Esophagus (tissue), 2 donors: ENCODE measurements at regions not wholly inside any gene's neighbourhood (a gene's known extent, or its start where the extent isn't known, plus 50 kb on each side); places are given as distances from the start of the nearest gene placed in this dataset.

ENCODE experiments used
- H3K27ac ChIP-seq, 2 donors: one replicate each; pipeline ENCODE4 v1.5.1; 2013; ENCODE audit warnings: low read depth in 2 of 2, mild to moderate bottlenecking in 2 of 2, inconsistent platforms in 1 of 2, low read length in 1 of 2, moderate library complexity in 1 of 2
- H3K27me3 ChIP-seq, 2 donors: one replicate each; pipeline ENCODE4 v1.6.1; 2013; ENCODE audit warnings: low read length in 2 of 2, control low read depth in 1 of 2, mild to moderate bottlenecking in 1 of 2; ENCODE audit not compliant: insufficient read depth in 2 of 2, control insufficient read depth in 1 of 2
- H3K36me3 ChIP-seq, 2 donors: one replicate each; pipeline ENCODE4 v1.6.1; 2013; ENCODE audit warnings: low read length in 1 of 2; ENCODE audit not compliant: control insufficient read depth in 2 of 2, insufficient read depth in 2 of 2
- H3K4me1 ChIP-seq, 2 donors: one replicate each; pipeline ENCODE4 v1.6.1; 2013; ENCODE audit warnings: low read length in 1 of 2; ENCODE audit not compliant: control insufficient read depth in 2 of 2, insufficient read depth in 2 of 2
- H3K4me3 ChIP-seq, 2 donors: one replicate each; pipeline ENCODE4 v1.5.1; 2013; ENCODE audit warnings: low read length in 2 of 2, mild to moderate bottlenecking in 2 of 2, low read depth in 1 of 2, moderate library complexity in 1 of 2
- H3K9me3 ChIP-seq, 2 donors: one replicate each; pipeline ENCODE4 v1.6.1; 2013; ENCODE audit warnings: mild to moderate bottlenecking in 2 of 2, low read depth in 1 of 2, low read length in 1 of 2, moderate library complexity in 1 of 2; ENCODE audit not compliant: control insufficient read depth in 2 of 2, insufficient read depth in 1 of 2
- WGBS, 2 donors: extraction: QIAGEN DNeasy Blood & Tissue Kit; methylation state at CpG; one replicate each; pipeline ENCODE4 v1.1.7; 2013; 5-methylcytosine and 5-hydroxymethylcytosine counted together
- donor health status: healthy with polysubstance abuse.
- donor health status: Bipolar disorder and iron deficiency.

DNA sequence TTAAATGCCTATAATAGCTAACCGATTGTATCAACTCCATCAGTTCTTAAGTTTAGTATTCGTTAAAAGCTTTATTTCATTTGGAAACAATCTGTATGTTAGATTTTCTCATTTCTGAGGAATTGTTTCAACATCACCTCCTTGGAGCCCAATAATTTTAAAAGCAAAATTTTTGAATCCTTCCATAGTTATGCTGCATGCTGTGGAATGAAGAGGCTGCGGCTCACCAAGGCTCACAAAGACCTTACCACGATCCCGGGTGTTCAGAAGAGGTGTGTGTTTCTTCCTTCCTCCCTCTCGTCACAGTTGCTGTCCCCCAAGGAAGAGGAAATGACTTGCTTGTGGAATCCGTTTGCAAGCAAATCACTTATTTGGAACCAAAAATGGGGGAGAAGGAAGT lies 143.8 kb downstream of the FGF1 start:
- no peaks in the 10 kb centered on the region for H3K9me3 ChIP-seq
- no peaks in the 10 kb centered on the region for H3K27me3 ChIP-seq
- H3K27ac ChIP-seq = peak overlapping the region; percentile 15 to 30
- H3K4me1 ChIP-seq = no peaks in the 10 kb centered on the region
- WGBS, 2 donors = 72 to 79% methylated on average over 7 of the region's 7 CpGs
- no peak overlapping the region for H3K4me3 ChIP-seq
- H3K36me3 ChIP-seq = no peaks in the 10 kb centered on the region

DNA sequence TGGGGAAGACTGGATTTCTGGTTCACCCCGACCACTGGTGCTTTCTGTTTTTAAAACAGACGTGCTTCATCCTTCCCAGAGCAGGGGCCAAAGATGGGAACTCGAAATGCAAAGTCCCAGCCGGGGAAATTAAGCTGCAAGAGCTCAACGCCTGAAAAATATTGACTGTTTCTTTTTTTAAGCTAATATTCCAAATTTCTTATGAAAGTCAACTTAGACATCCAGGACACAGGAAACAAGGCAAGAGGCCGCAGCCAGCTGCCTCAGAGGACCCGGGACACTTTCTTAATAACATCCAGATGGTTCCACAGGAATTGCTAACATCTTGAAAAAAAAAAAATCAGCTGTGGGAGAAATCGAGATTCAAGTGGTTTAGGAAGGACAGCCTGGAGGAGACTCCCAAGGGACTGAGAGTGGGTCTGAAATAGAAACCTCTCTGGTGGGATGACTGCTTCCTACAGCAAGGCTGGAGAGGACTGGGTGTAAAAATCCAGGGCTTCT lies 144.9 kb downstream of the FGF1 start:
- H3K36me3 ChIP-seq = no peaks in the 10 kb centered on the region
- H3K9me3 ChIP-seq = no peaks in the 10 kb centered on the region
- H3K4me1 ChIP-seq = no peaks in the 10 kb centered on the region
- no peaks in the 10 kb centered on the region for H3K27me3 ChIP-seq
- H3K27ac ChIP-seq = peak overlapping the region; percentile 2 to 33
- 64 to 69% methylated on average over 8 of the region's 8 CpGs for WGBS, 2 donors
- no peak overlapping the region for H3K4me3 ChIP-seq

DNA sequence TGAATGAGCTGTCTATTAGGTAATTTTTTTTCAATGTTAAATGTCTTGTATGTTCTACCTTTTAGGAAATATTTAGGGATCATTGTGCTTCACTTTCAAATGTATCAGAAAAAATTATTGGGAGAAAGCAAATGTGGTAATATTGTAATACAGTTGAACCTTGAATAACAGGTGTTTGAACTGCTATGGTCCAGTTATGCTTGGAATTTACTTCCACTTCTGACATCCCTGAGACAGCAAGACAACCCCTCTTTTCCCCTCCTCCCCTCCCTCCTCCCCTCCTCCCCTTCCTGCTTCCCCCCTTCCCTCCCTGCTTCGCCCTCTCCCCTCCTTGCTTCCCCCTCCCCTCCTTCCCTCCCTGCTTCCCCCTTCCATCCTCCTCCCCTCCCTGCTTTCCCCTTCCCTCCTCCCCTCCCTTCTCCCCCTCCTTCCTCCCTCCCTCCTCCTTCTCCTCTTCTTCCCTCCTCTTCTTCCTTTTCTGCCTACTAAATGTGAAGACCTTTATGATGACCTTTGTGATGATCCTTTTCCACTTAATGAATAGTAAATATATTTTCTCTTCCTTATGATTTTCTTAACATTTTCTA lies 146.6 kb downstream of the FGF1 start:
- 71% methylated on average over 1 of the region's 1 CpG; no CpG with 5 or more reads in 1 of the 2 donors for WGBS, 2 donors
- Histone ChIP-seq H3K4me3 (no peak overlapping the region), H3K27me3 (no peaks in the 10 kb centered on the region), H3K4me1 (no peaks in the 10 kb centered on the region), H3K27ac (no peak overlapping the region), H3K9me3 (no peaks in the 10 kb centered on the region), H3K36me3 (no peaks in the 10 kb centered on the region)

DNA sequence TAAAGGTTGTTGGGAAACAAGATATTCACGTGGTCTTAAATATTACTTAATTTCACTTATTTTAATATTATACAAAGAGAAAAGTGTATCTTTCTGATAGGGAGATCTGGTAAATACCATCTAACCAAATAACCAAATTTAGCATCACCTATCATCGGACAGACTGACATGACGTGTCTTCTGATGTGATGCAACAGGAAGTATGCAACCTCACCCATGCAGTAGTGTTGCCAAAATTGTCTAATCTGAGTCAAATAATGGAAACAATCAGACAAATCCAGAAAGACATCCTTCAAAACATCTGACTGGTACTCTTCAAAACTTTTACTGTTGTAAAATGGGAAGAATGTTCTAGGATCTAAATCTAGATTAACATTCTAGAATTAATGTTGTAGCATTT lies 148.0 kb downstream of the FGF1 start:
- WGBS, 2 donors = 58 to 70% methylated on average over 3 of the region's 3 CpGs
- Histone ChIP-seq H3K27me3 (no peaks in the 10 kb centered on the region), H3K27ac (no peak overlapping the region), H3K36me3 (no peaks in the 10 kb centered on the region), H3K9me3 (no peaks in the 10 kb centered on the region), H3K4me1 (no peaks in the 10 kb centered on the region), H3K4me3 (no peak overlapping the region)

DNA sequence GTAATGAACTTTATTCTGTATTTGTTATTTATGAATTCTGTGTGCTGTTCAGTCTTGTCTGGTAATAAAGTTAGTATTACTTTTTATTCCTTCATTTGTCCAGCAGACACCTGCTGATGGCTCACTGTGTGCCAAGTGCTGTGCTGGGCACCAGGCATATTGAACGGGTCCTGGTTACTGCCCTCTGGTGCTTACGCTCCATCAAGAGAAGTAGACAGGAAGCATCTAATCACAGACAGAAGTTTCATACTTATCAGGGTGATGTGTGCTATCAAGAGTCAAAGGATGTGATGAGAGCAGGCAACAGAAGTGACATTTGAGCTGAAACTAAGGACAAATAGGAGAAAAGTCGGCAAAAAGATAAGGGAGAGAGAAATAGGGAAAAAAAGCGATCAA lies 153.1 kb downstream of the FGF1 start:
- peaks cover 2% of the 10 kb centered on the region in 2 donors for H3K4me1 ChIP-seq
- WGBS, 2 donors = 82 to 93% methylated on average over 4 of the region's 4 CpGs
- no peak overlapping the region for H3K27ac ChIP-seq
- no peaks in the 10 kb centered on the region for H3K36me3 ChIP-seq
- no peaks in the 10 kb centered on the region for H3K27me3 ChIP-seq
- H3K4me3 ChIP-seq = no peak overlapping the region
- no peaks in the 10 kb centered on the region for H3K9me3 ChIP-seq

DNA sequence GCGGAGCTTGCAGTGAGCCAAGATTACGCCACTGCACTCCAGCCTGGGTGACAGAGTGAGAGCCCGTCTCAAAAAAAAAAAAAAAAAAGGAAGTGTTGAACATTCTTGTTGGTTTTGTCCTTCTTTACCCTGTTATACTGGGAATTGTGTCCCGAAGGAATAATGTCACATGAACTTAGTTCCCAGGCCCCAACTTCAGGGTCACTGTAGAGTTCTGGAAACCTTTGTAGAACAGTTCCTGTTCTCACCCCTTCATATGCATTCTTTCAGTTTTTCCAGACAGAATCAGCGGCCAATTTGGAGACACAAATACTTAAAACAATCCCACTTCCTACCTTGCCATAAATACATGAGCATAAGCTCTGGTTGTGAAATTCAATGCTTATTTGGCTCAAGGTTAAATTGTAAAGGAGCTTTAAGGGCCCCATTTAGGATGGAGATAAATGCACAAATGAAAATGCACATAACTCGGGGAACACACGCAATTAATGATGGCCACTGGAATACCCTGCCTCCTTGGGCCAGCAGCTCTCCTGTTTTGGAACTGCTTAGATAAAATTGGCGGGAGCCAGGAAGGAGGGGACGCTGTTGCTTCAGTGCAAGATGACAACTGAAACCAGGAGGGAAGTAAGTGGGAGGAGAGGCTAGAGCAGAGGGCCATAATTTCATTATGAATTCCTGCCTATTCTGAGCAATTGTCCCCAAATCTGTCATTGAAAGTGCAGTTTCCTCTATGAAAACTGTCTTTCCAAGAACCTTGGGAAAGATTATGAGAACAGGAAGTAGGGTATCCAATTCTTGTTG lies 153.7 kb downstream of the FGF1 start:
- Histone ChIP-seq H3K4me3 (no peak overlapping the region), H3K27ac (no peak overlapping the region), H3K27me3 (no peaks in the 10 kb centered on the region), H3K4me1 (peaks cover 2% of the 10 kb centered on the region in 2 donors), H3K9me3 (no peaks in the 10 kb centered on the region), H3K36me3 (no peaks in the 10 kb centered on the region)
- WGBS, 2 donors = 82 to 85% methylated on average over 9 of the region's 9 CpGs

DNA sequence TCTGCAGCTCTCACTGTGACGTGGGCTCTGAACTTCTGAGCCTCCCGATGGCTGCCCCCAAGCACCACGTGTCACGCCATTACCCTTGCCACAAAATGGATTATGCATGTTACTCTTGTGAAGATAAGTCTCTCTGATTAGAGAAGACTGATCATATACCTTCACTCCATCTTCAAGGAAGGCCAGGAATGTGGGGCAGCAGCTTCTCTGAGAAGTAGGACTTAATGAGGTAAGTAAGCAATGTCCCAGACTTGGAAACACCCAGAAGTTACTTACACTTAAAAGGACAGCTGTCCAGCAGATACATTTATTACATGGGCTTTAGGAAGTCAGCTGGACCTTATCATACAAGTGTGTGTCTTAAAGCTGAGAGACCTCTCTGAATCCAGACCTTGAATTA lies 155.0 kb downstream of the FGF1 start:
- WGBS, 2 donors = 91% methylated on average over 4 of the region's 4 CpGs
- no peak overlapping the region for H3K4me3 ChIP-seq
- no peak overlapping the region for H3K27ac ChIP-seq

DNA sequence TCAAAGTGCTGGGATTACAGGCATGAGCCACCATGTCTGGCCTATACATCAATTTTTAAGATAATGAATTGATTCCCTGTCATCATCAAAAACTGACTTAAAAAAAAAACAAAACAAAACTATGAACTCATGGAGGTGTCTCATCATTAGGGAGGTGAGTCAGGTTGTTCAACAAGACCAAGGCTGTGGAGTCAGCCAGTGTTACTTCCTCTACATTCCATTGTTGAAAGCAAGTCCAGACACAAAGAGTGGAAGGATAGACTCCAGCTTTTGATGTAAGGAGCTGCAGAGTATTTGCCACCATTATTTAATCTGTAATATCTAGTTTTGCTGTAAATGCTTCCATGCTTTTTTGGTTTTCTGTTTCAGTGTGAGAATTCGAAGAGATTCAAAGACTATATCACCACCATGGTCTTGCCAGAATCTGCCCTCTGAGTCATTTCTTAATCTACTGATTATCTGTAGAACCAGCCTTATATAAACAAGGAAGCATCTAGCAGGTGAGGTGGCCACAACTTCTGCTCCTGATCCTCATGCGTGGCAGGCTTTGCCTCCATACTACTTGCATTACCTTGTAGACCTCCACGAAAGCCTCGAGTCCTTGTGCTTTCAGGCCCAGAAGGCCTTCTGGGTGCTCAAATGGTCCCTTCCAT lies 156.1 kb downstream of the FGF1 start:
- Histone ChIP-seq H3K27me3 (no peaks in the 10 kb centered on the region), H3K4me3 (no peak overlapping the region), H3K27ac (peak overlapping the region; percentile 49 to 53), H3K9me3 (no peaks in the 10 kb centered on the region), H3K36me3 (no peaks in the 10 kb centered on the region), H3K4me1 (peaks cover 2% of the 10 kb centered on the region in 2 donors)
- 73 to 77% methylated on average over 4 of the region's 4 CpGs for WGBS, 2 donors

More for the DNA sequence above, 155.0 kb downstream of the FGF1 start:
- Histone ChIP-seq H3K4me1 (peaks cover 2% of the 10 kb centered on the region in 2 donors), H3K36me3 (no peaks in the 10 kb centered on the region), H3K27me3 (no peaks in the 10 kb centered on the region), H3K9me3 (no peaks in the 10 kb centered on the region)

DNA sequence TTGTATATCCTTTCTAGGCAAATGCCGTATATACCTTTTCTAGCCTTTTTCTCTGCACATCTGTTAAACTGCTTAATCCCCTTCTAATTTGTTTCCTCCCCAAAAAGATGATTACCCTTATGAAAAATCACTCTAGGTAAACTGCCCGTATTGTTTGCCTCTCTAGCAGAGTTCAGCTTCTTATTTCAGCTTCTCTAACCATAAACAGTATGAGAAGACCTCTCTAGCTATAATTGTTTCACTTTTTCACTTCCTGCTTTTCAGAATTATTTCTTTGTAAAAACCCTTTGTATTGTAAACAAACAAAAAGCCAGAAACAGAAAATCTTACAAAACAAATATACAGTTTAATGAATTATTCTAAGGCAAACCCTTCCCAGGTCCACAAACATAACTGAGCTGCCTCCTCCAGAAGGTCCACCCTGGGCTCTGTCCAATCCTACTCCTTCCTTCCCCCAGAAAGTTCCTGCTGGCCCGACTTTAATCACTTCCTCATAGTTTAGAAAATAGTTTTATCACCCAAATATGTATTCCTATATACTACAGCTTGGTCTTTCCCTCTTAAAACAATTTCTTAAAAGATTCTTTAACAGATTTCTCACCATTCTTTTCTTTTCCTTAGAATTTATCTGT lies 158.1 kb downstream of the FGF1 start:
- Histone ChIP-seq H3K27ac (no peak overlapping the region), H3K4me1 (peaks cover 2% of the 10 kb centered on the region in 2 donors), H3K4me3 (no peak overlapping the region), H3K9me3 (no peaks in the 10 kb centered on the region), H3K36me3 (no peaks in the 10 kb centered on the region), H3K27me3 (no peaks in the 10 kb centered on the region)
- 56 to 68% methylated on average over 3 of the region's 3 CpGs for WGBS, 2 donors
